ENCODE measurements at regions not wholly inside any gene's neighbourhood (a gene's known extent, or its start where the extent isn't known, plus 50 kb on each side); places are given as distances from the start of the nearest gene placed in this dataset.

DNA sequence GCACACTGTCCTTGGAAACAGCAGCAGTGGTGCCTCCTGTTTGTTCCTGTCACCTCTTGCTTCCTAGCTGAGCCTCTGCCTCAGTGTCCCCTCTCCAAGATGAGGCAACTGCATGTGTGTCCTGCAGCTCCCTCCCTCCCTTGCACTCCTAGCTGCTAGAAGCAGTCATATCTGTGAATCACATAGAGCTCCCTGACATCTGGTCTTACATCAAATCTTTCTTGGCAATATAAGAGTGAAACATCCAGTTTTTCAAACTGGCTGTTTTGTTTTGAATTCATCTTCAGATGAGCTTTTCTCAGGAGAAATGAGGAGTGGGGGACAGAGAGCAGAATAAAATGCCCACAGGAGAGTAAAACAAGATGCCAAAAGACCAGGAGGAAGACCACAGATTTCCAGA is 103.7 kb downstream of the VCPKMT start:
- Histone ChIP-seq H3K36me3 (ENCODE audit: control insufficient read depth, insufficient read depth, low read length) (no peaks in the 10 kb centered on the region), H3K4me3 (ENCODE audit: low read length) (no peak overlapping the region), H3K27ac (ENCODE audit: low read depth, low read length) (no peak overlapping the region), H3K9me3 (ENCODE audit: control insufficient read depth, low read length) (no peaks in the 10 kb centered on the region), H3K9ac (ENCODE audit: extremely low read depth, low read length, poor library complexity, severe bottlenecking) (no peak overlapping the region), H3K27me3 (ENCODE audit: control insufficient read depth, insufficient read depth, low read length, poor library complexity, severe bottlenecking) (no peaks in the 10 kb centered on the region), H3K4me1 (ENCODE audit: control insufficient read depth, insufficient read depth, low read length) (no peaks in the 10 kb centered on the region)
- H3K4me3 Mint-ChIP-seq: no peak overlapping the region
- TF ChIP-seq, protein P1, sequence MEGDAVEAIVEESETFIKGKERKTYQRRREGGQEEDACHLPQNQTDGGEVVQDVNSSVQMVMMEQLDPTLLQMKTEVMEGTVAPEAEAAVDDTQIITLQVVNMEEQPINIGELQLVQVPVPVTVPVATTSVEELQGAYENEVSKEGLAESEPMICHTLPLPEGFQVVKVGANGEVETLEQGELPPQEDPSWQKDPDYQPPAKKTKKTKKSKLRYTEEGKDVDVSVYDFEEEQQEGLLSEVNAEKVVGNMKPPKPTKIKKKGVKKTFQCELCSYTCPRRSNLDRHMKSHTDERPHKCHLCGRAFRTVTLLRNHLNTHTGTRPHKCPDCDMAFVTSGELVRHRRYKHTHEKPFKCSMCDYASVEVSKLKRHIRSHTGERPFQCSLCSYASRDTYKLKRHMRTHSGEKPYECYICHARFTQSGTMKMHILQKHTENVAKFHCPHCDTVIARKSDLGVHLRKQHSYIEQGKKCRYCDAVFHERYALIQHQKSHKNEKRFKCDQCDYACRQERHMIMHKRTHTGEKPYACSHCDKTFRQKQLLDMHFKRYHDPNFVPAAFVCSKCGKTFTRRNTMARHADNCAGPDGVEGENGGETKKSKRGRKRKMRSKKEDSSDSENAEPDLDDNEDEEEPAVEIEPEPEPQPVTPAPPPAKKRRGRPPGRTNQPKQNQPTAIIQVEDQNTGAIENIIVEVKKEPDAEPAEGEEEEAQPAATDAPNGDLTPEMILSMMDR (conservative IDR thresholded peaks at IDR 0.05): no peak
- DNase-seq: no peak
- no peaks in the 10 kb centered on the region for H3K9me3 Mint-ChIP-seq
- H3K36me3 Mint-ChIP-seq (ENCODE audit: low read depth): no peaks in the 10 kb centered on the region
- H3K4me1 Mint-ChIP-seq: no peaks in the 10 kb centered on the region
- H3K27ac Mint-ChIP-seq: no peak overlapping the region
- H3K27me3 Mint-ChIP-seq (ENCODE audit: insufficient read depth): peaks cover 5% of the 10 kb centered on the region

DNA sequence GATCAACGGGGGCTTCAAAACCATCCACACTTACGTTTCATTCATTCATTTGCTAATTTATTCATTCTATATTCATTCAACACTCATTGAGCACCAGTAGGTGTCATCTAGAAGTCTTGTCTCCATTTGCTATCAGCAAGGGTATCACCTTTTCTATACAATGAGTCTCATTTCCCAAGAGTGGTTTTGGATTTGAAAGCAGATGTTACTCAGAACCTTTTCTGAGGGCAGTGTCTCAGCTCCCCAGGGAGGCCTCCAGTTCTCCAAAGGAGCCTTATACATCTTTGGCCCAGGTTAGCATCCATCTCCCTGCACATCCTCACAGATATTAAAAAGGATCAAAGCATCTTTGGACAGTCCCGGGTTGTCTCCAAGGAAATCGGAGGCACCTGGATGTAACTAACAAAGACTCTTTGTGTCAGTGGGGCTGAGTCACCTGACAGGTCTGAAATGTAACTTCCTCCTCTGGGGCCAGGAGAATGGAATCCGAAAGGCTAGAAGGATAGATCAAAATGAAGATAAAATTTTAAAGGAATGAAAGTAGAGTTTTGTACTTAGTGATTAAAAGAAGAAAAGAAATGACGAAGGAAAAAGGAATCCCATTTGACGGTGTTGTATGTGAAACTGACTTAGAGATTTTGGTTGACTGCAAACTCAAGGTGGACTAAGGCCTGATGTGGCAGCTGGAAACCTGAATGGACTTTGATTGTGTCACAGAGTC is 103.0 kb downstream of the VCPKMT start:
- 77 to 87% methylated on average over 7 of the region's 7 CpGs for WGBS, 2 experiments (ENCODE audit: insufficient coverage in 1 of 2, insufficient read length in 1 of 2)
- Histone ChIP-seq H3K27ac (ENCODE audit: low read depth, low read length) (no peak overlapping the region), H3K9me3 (ENCODE audit: control insufficient read depth, low read length) (no peaks in the 10 kb centered on the region), H3K9ac (ENCODE audit: extremely low read depth, low read length, poor library complexity, severe bottlenecking) (no peak overlapping the region), H3K36me3 (ENCODE audit: control insufficient read depth, insufficient read depth, low read length) (no peaks in the 10 kb centered on the region), H3K27me3 (ENCODE audit: control insufficient read depth, insufficient read depth, low read length, poor library complexity, severe bottlenecking) (no peaks in the 10 kb centered on the region), H3K4me1 (ENCODE audit: control insufficient read depth, insufficient read depth, low read length) (no peaks in the 10 kb centered on the region), H3K4me3 (ENCODE audit: low read length) (no peak overlapping the region)
- no peak overlapping the region for H3K4me3 Mint-ChIP-seq
- H3K9me3 Mint-ChIP-seq: no peaks in the 10 kb centered on the region
- TF ChIP-seq, protein P1 (conservative IDR thresholded peaks at IDR 0.05): no peak
- no peak for DNase-seq
- no peak overlapping the region for H3K27ac Mint-ChIP-seq
- H3K4me1 Mint-ChIP-seq: no peaks in the 10 kb centered on the region
- no peaks in the 10 kb centered on the region for H3K36me3 Mint-ChIP-seq (ENCODE audit: low read depth)
- H3K27me3 Mint-ChIP-seq (ENCODE audit: insufficient read depth): peaks cover 5% of the 10 kb centered on the region

DNA sequence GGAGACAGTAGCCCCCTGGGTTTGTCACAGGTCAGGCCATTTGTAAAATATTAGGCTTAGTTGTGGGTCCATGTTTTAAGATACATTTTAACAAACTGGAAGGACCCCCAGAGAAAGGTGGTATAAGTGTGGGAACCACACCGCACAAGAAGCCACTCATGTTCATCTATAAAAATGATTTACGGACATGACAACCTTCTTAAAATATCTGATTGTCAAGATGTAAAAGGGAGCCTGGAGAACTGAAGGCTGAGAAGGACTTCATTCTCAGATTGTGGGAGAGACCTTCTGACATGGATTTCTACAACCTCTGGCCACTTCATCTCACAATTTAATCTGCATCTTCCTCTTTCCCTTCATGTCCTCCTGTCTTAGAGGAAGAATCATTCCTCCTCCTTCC is 102.4 kb downstream of the VCPKMT start:
- Histone ChIP-seq H3K9me3 (ENCODE audit: control insufficient read depth, low read length) (no peaks in the 10 kb centered on the region), H3K4me1 (ENCODE audit: control insufficient read depth, insufficient read depth, low read length) (no peaks in the 10 kb centered on the region), H3K27ac (ENCODE audit: low read depth, low read length) (no peak overlapping the region), H3K27me3 (ENCODE audit: control insufficient read depth, insufficient read depth, low read length, poor library complexity, severe bottlenecking) (no peaks in the 10 kb centered on the region), H3K9ac (ENCODE audit: extremely low read depth, low read length, poor library complexity, severe bottlenecking) (no peak overlapping the region), H3K36me3 (ENCODE audit: control insufficient read depth, insufficient read depth, low read length) (no peaks in the 10 kb centered on the region), H3K4me3 (ENCODE audit: low read length) (no peak overlapping the region)
- Mint-ChIP-seq H3K4me1 (no peaks in the 10 kb centered on the region), H3K27me3 (ENCODE audit: insufficient read depth) (peaks cover 5% of the 10 kb centered on the region), H3K4me3 (no peak overlapping the region), H3K36me3 (ENCODE audit: low read depth) (no peaks in the 10 kb centered on the region), H3K9me3 (no peaks in the 10 kb centered on the region), H3K27ac (no peak overlapping the region)
- TF ChIP-seq, protein P1 (conservative IDR thresholded peaks at IDR 0.05): no peak
- WGBS, 2 experiments (ENCODE audit: insufficient coverage in 1 of 2, insufficient read length in 1 of 2): 94 to 100% methylated on average over 2 of the region's 2 CpGs
- no peak for DNase-seq
